Kidney epithelial cell (primary cell): ENCODE measurements at regions not wholly inside any gene's neighbourhood (a gene's known extent, or its start where the extent isn't known, plus 50 kb on each side); places are given as distances from the start of the nearest gene placed in this dataset.

Source experiments
- DNase-seq: peaks from one replicate; pipeline ENCODE4 v3.0.0-alpha.2; 2010; ENCODE audit warnings: low read depth
- H3K27me3 ChIP-seq: 2 replicates; pipeline ENCODE4 v1.6.0; 2011; ENCODE audit warnings: low read length; ENCODE audit not compliant: control insufficient read depth, insufficient read depth
- H3K36me3 ChIP-seq: 2 replicates; pipeline ENCODE4 v1.5.1; 2011; ENCODE audit warnings: low read length; ENCODE audit not compliant: control insufficient read depth, insufficient read depth
- H3K4me3 ChIP-seq: 2 replicates; pipeline ENCODE4 v1.5.1; 2011; ENCODE audit warnings: low read depth, mild to moderate bottlenecking, control low read depth, low read length
- TF ChIP-seq, protein P1 (sequence below): IDR thresholded peaks from 2 replicates; pipeline ENCODE4 v1.5.1; 2011; ENCODE audit warnings: mild to moderate bottlenecking, moderate library complexity, low read length, control low read depth, inconsistent platforms; ENCODE audit not compliant: insufficient read depth, poor library complexity, severe bottlenecking

GRCh38 chr18:70640336-70640887 lies 351.6 kb downstream of the SOCS6 start:
- TF ChIP-seq, protein P1, sequence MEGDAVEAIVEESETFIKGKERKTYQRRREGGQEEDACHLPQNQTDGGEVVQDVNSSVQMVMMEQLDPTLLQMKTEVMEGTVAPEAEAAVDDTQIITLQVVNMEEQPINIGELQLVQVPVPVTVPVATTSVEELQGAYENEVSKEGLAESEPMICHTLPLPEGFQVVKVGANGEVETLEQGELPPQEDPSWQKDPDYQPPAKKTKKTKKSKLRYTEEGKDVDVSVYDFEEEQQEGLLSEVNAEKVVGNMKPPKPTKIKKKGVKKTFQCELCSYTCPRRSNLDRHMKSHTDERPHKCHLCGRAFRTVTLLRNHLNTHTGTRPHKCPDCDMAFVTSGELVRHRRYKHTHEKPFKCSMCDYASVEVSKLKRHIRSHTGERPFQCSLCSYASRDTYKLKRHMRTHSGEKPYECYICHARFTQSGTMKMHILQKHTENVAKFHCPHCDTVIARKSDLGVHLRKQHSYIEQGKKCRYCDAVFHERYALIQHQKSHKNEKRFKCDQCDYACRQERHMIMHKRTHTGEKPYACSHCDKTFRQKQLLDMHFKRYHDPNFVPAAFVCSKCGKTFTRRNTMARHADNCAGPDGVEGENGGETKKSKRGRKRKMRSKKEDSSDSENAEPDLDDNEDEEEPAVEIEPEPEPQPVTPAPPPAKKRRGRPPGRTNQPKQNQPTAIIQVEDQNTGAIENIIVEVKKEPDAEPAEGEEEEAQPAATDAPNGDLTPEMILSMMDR, result no peak
- Histone ChIP-seq H3K36me3 (no peaks in the 10 kb centered on the region), H3K4me3 (no peak overlapping the region), H3K27me3 (no peaks in the 10 kb centered on the region)
- no peak for DNase-seq

- H3K4me3 ChIP-seq, result no peak overlapping the region
- TF ChIP-seq, protein P1, result no peak
- H3K36me3 ChIP-seq, result no peaks in the 10 kb centered on the region
- no peak for DNase-seq
- H3K27me3 ChIP-seq, result no peaks in the 10 kb centered on the region
Measured at GRCh38 chr18:70636991-70637390, 348.1 kb downstream of the SOCS6 start.

- DNase-seq, result no peak
- TF ChIP-seq, protein P1, result no peak
- no peak overlapping the region for H3K4me3 ChIP-seq
- no peaks in the 10 kb centered on the region for H3K36me3 ChIP-seq
- H3K27me3 ChIP-seq, result no peaks in the 10 kb centered on the region
Measured at GRCh38 chr18:70634576-70635147, 345.8 kb downstream of the SOCS6 start.

GRCh38 chr18:70627182-70627802 lies 338.4 kb downstream of the SOCS6 start:
- no peak for DNase-seq
- TF ChIP-seq, protein P1, result no peak

GRCh38 chr18:70622622-70623419 lies 334.0 kb downstream of the SOCS6 start:
- no peak overlapping the region for H3K4me3 ChIP-seq
- no peaks in the 10 kb centered on the region for H3K36me3 ChIP-seq
- TF ChIP-seq, protein P1, result no peak
- no peak for DNase-seq
- H3K27me3 ChIP-seq, result no peaks in the 10 kb centered on the region

More at GRCh38 chr18:70627182-70627802, 338.4 kb downstream of the SOCS6 start:
- Histone ChIP-seq H3K4me3 (no peak overlapping the region), H3K27me3 (no peaks in the 10 kb centered on the region), H3K36me3 (no peaks in the 10 kb centered on the region)
